Peyer's patch (tissue), 4 donors: ENCODE measurements at regions not wholly inside any gene's neighbourhood (a gene's known extent, or its start where the extent isn't known, plus 50 kb on each side); places are given as distances from the start of the nearest gene placed in this dataset.
A peak's percentile ranks its signal among the peaks of the same experiment; 100 is the strongest.

Source experiments
- DNase-seq, 3 donors: peaks; one replicate each; pipeline ENCODE4 v3.0.0-alpha.2; 2017 to 2019
- H3K27ac ChIP-seq, 4 donors: fragments of 200-600 bp; sonication (generic); one replicate each; pipeline ENCODE4 v1.5.1; 2016 to 2019
- H3K27me3 ChIP-seq, 2 donors: fragments of 200-600 bp; sonication (generic); one replicate each; pipeline ENCODE4 v1.5.1; 2019
- H3K36me3 ChIP-seq, 3 donors: fragments of 200-600 bp; sonication (generic); one replicate each; pipeline ENCODE4 v1.5.1; 2016 to 2019
- H3K4me1 ChIP-seq, 4 donors: fragments of 200-600 bp; sonication (generic); one replicate each; pipeline ENCODE4 v1.5.1; 2016 to 2019
- H3K4me3 ChIP-seq, 4 donors: fragments of 200-600 bp; sonication (generic); 1 replicate in 3 of 4; 2 replicates in 1 of 4; pipeline ENCODE4 v1.5.1; 2016 to 2019; ENCODE audit warnings: mild to moderate bottlenecking in 1 of 4
- H3K9me3 ChIP-seq, 4 donors: fragments of 200-600 bp; sonication (generic); one replicate each; pipeline ENCODE4 v1.5.1; 2016 to 2019; ENCODE audit warnings: mild to moderate bottlenecking in 1 of 4
- CTCF ChIP-seq, 6 experiments: fragments of 450-650 bp in 4 of 6; fragments of 200-600 bp in 2 of 6; sonication (generic) in 1 of 6; IDR thresholded peaks; one replicate each; pipeline ENCODE4 v1.5.1; 2017 to 2019; ENCODE audit warnings: antibody characterized with exemption in 6 of 6, mild to moderate bottlenecking in 3 of 6, moderate library complexity in 1 of 6
- POLR2A ChIP-seq, 2 donors: fragments of 450-650 bp; IDR thresholded peaks; one replicate each; pipeline ENCODE4 v1.5.1; 2017; ENCODE audit warnings: antibody characterized with exemption in 2 of 2, mild to moderate bottlenecking in 2 of 2, moderate library complexity in 2 of 2

DNA sequence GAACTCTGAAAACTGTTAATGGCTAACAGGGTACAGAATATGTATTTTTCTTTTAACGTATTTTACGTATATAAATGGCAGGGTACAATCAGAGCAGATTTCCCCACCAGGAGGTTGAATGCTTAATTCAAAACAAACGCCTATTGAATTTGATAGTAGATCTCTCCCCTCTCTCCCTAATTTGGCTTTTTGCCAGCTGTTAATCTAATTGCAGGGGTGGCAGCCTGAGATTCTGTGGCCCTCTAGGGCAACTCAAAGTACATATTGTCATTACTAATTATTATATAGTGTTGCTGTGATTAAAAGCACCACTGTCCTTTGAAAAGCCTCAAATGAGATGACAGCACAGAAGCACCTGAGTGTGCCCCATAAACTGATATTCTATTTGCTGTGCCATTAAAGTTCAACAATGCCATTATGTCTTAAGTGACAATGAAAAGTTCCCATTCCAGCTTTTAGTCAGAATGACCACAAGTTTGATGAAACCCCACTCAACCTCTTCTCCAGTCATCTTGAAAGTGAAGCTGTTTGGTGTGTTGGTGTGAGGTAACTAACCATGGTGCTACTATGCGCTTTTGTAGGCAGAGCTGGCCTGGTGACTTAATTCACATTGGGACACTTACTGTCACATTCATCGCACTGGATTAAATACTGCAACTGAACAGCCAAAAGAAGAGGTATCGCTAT, 351.4 kb downstream of the KCNRG start:
- no peak for DNase-seq
- Histone ChIP-seq H3K4me3 (no peak overlapping the region), H3K36me3 (no peaks in the 10 kb centered on the region), H3K27me3 (no peaks in the 10 kb centered on the region), H3K27ac (peak overlapping the region; percentile 36 to 59 (median 54)), H3K9me3 (no peaks in the 10 kb centered on the region), H3K4me1 (peaks cover 0 to 19% (median 0%) of the 10 kb centered on the region in 4 donors)
- no peak for TF ChIP-seq CTCF (IDR thresholded peaks at IDR 0.05)

GRCh38 chr13:50369646-50370045, 354.4 kb downstream of the KCNRG start:
- TF ChIP-seq CTCF (IDR thresholded peaks at IDR 0.05) = no peak
- Histone ChIP-seq H3K27me3 (no peaks in the 10 kb centered on the region), H3K36me3 (no peaks in the 10 kb centered on the region), H3K27ac (no peak overlapping the region), H3K9me3 (no peaks in the 10 kb centered on the region), H3K4me1 (peaks cover 0 to 19% (median 0%) of the 10 kb centered on the region in 4 donors), H3K4me3 (no peak overlapping the region)
- DNase-seq = no peak

GRCh38 chr13:50370303-50370950, 355.2 kb downstream of the KCNRG start:
- Histone ChIP-seq H3K4me3 (no peak overlapping the region), H3K27me3 (no peaks in the 10 kb centered on the region), H3K9me3 (no peaks in the 10 kb centered on the region), H3K4me1 (peaks cover 0 to 12% (median 0%) of the 10 kb centered on the region in 4 donors), H3K36me3 (no peaks in the 10 kb centered on the region), H3K27ac (peak overlapping the region in 1 of 4 donors; percentile 17)
- peak in 2 of 3 donors; percentile 56 for DNase-seq
- TF ChIP-seq CTCF (IDR thresholded peaks at IDR 0.05) = no peak
- TF ChIP-seq POLR2A (IDR thresholded peaks at IDR 0.05) = no peak

- Histone ChIP-seq H3K4me3 (no peak overlapping the region), H3K36me3 (no peaks in the 10 kb centered on the region), H3K27me3 (no peaks in the 10 kb centered on the region), H3K27ac (no peak overlapping the region), H3K9me3 (no peaks in the 10 kb centered on the region), H3K4me1 (no peaks in the 10 kb centered on the region)
- DNase-seq = no peak
- TF ChIP-seq POLR2A (IDR thresholded peaks at IDR 0.05) (no peak), CTCF (IDR thresholded peaks at IDR 0.05) (no peak)
Observed at GRCh38 chr13:50374517-50374916, 359.3 kb downstream of the KCNRG start.

- no peak for DNase-seq
- Histone ChIP-seq H3K27me3 (no peaks in the 10 kb centered on the region), H3K4me1 (no peaks in the 10 kb centered on the region), H3K27ac (no peak overlapping the region), H3K9me3 (no peaks in the 10 kb centered on the region), H3K4me3 (no peak overlapping the region), H3K36me3 (no peaks in the 10 kb centered on the region)
- no peak for TF ChIP-seq CTCF (IDR thresholded peaks at IDR 0.05)
Observed at GRCh38 chr13:50375792-50376191, 360.5 kb downstream of the KCNRG start.
